Fibroblast of lung (primary cell): ENCODE measurements at regions not wholly inside any gene's neighbourhood (a gene's known extent, or its start where the extent isn't known, plus 50 kb on each side); places are given as distances from the start of the nearest gene placed in this dataset.

Source experiments
- EZH2 ChIP-seq: IDR thresholded peaks from 2 replicates; pipeline ENCODE4 v1.5.1; 2012; ENCODE audit warnings: low read length, control low read depth, mild to moderate bottlenecking; ENCODE audit errors: missing control alignments
- TF ChIP-seq, protein P1 (sequence below), 2 donors: IDR thresholded peaks in 1 of 2; conservative IDR thresholded peaks in 1 of 2; 1 replicate in 1 of 2; 2 replicates in 1 of 2; pipeline ENCODE4 v1.5.1; 2011 to 2012; ENCODE audit warnings: low read length in 2 of 2, control low read depth in 1 of 2, inconsistent platforms in 1 of 2, low read depth in 1 of 2, mild to moderate bottlenecking in 1 of 2

DNA sequence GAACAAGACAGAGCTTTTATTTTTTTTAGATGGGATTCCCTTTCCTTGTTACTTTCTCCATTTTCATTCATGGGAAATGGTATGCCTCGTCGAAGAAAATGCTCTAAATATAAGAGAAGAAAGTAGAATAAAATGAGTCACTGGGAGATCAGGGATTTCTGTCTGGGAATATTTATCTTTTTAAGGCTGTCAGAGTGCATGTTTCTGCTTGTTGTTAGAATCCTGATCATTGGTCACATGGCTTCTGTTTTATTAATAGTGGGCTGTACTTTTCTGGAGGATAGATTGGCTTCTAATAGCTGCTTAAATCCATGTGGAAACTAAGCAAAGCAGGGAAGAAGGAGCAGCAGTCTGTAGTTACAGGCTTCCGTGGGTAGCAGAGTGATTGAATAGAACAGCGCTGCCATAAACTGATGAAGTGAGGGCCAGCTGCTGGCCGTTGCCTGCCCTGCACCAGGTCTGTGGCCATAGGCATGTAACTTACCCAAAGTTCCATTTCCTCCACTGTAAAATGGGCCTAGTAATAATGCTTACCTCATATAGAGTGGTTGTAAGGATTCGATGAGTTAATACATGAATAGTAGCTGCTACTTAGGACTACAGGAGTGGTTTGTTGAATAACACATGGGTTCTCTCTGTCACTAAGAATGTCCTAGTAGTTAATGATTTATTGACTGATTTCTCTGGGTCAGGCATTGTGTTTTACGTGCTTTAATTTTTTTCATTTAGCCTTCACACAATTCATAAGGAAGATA, 289.9 kb downstream of the SATB1 start:
- TF ChIP-seq, protein P1, sequence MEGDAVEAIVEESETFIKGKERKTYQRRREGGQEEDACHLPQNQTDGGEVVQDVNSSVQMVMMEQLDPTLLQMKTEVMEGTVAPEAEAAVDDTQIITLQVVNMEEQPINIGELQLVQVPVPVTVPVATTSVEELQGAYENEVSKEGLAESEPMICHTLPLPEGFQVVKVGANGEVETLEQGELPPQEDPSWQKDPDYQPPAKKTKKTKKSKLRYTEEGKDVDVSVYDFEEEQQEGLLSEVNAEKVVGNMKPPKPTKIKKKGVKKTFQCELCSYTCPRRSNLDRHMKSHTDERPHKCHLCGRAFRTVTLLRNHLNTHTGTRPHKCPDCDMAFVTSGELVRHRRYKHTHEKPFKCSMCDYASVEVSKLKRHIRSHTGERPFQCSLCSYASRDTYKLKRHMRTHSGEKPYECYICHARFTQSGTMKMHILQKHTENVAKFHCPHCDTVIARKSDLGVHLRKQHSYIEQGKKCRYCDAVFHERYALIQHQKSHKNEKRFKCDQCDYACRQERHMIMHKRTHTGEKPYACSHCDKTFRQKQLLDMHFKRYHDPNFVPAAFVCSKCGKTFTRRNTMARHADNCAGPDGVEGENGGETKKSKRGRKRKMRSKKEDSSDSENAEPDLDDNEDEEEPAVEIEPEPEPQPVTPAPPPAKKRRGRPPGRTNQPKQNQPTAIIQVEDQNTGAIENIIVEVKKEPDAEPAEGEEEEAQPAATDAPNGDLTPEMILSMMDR (conservative IDR thresholded peaks at IDR 0.05 in 1 of 2, IDR thresholded peaks at IDR 0.05 in 1 of 2; ENCODE audit: low read depth in 1 of 2, low read length in 2 of 2): no peak
- no peak for TF ChIP-seq EZH2
